A549 (cell line): ENCODE measurements at regions not wholly inside any gene's neighbourhood (a gene's known extent, or its start where the extent isn't known, plus 50 kb on each side); places are given as distances from the start of the nearest gene placed in this dataset.

Experiments
- CEBPB ChIP-seq, 2 experiments: fragments of >200 bp in 1 of 2; sonication (Bioruptor Twin) in 1 of 2; formaldehyde crosslinking in 1 of 2; IDR thresholded peaks; 2 replicates each; pipeline ENCODE4 v1.6.1; 2012 to 2016
- CTCF ChIP-seq: fragments of >200 bp; sonication (Bioruptor Twin); formaldehyde crosslinking; IDR thresholded peaks from 3 replicates; pipeline ENCODE4 v1.5.1; 2016
- POLR2A ChIP-seq: IDR thresholded peaks from 2 replicates; pipeline ENCODE4 v1.6.1; 2012; ENCODE audit warnings: mild to moderate bottlenecking, low read length
- RAD21 ChIP-seq, 2 experiments: fragments of >200 bp in 1 of 2; sonication (Bioruptor Twin) in 1 of 2; formaldehyde crosslinking in 1 of 2; IDR thresholded peaks in 1 of 2; conservative IDR thresholded peaks in 1 of 2; 2 replicates in 1 of 2; 3 replicates in 1 of 2; pipeline ENCODE4 v1.6.1; 2012 to 2018; ENCODE audit warnings: inconsistent platforms in 1 of 2

GRCh38 chr1:4424254-4424653 is 230.2 kb upstream of the AJAP1 start:
- TF ChIP-seq CEBPB (IDR thresholded peaks at IDR 0.05) (no peak), POLR2A (no peak), CTCF (no peak), RAD21 (conservative IDR thresholded peaks at IDR 0.05 in 1 of 2, IDR thresholded peaks at IDR 0.05 in 1 of 2) (no peak)
